Neutrophil (primary cell): ENCODE measurements at regions not wholly inside any gene's neighbourhood (a gene's known extent, or its start where the extent isn't known, plus 50 kb on each side); places are given as distances from the start of the nearest gene placed in this dataset.

Experiments
- H3K27ac ChIP-seq: fragments of 200-600 bp; sonication (generic); 2 replicates; pipeline ENCODE4 v1.5.1; 2016; ENCODE audit warnings: mild to moderate bottlenecking, moderate library complexity
- H3K27me3 ChIP-seq: fragments of 200-600 bp; sonication (generic); 2 replicates; pipeline ENCODE4 v1.6.0; 2016; ENCODE audit warnings: mild to moderate bottlenecking
- H3K36me3 ChIP-seq: fragments of 200-600 bp; sonication (generic); 2 replicates; pipeline ENCODE4 v1.5.1; 2017
- H3K4me1 ChIP-seq, 2 experiments: fragments of 200-600 bp in 1 of 2; sonication (generic) in 1 of 2; 1 replicate in 1 of 2; 2 replicates in 1 of 2; pipeline versions ENCODE4 v1.5.1 to v1.6.1; 2013 to 2016; ENCODE audit warnings: low read depth in 1 of 2, low read length in 1 of 2, mild to moderate bottlenecking in 1 of 2, moderate library complexity in 1 of 2; ENCODE audit not compliant: control insufficient read depth in 1 of 2, insufficient read depth in 1 of 2
- H3K4me3 ChIP-seq, 2 experiments: fragments of 200-600 bp in 1 of 2; sonication (generic) in 1 of 2; 1 replicate in 1 of 2; 2 replicates in 1 of 2; pipeline ENCODE4 v1.5.1; 2013 to 2016; ENCODE audit warnings: low read depth in 1 of 2, low read length in 1 of 2, mild to moderate bottlenecking in 1 of 2, moderate library complexity in 1 of 2
- H3K9me3 ChIP-seq: fragments of 200-600 bp; sonication (generic); 2 replicates; pipeline ENCODE4 v1.5.1; 2016
- TF ChIP-seq, protein P1 (sequence below): fragments of 200-600 bp; sonication (generic); IDR thresholded peaks from 2 replicates; pipeline ENCODE4 v1.5.1; 2016; ENCODE audit warnings: antibody characterized with exemption

- no peak overlapping the region for H3K4me3 ChIP-seq
- no peaks in the 10 kb centered on the region for H3K9me3 ChIP-seq
- no peaks in the 10 kb centered on the region for H3K36me3 ChIP-seq
- H3K4me1 ChIP-seq = peaks cover 0 to 3% of the 10 kb centered on the region in 2 experiments
- TF ChIP-seq, protein P1, sequence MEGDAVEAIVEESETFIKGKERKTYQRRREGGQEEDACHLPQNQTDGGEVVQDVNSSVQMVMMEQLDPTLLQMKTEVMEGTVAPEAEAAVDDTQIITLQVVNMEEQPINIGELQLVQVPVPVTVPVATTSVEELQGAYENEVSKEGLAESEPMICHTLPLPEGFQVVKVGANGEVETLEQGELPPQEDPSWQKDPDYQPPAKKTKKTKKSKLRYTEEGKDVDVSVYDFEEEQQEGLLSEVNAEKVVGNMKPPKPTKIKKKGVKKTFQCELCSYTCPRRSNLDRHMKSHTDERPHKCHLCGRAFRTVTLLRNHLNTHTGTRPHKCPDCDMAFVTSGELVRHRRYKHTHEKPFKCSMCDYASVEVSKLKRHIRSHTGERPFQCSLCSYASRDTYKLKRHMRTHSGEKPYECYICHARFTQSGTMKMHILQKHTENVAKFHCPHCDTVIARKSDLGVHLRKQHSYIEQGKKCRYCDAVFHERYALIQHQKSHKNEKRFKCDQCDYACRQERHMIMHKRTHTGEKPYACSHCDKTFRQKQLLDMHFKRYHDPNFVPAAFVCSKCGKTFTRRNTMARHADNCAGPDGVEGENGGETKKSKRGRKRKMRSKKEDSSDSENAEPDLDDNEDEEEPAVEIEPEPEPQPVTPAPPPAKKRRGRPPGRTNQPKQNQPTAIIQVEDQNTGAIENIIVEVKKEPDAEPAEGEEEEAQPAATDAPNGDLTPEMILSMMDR = no peak
- no peak overlapping the region for H3K27ac ChIP-seq
- no peaks in the 10 kb centered on the region for H3K27me3 ChIP-seq
These were observed 149.4 kb upstream of the KLF3 start for GRCh38 chr4:38514465-38515146.

DNA sequence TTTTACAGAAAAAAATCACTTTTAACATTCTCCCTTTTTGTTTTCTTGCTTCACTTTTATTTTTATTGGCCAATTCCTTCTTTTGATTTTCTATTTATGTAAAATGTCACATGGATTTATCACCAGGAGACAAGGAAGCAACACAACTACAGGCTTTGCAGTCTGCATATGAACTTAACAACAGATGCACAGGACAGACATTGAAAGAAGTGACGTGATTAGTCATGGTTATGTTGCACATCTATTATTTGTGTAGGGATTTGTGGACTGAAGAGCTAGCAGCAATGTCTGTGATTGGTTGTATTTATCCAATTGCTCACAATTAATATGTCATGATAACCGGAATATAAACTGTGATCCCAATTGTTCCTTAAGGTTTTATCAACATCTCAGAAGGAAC, 147.8 kb upstream of the KLF3 start:
- Histone ChIP-seq H3K4me3 (no peak overlapping the region), H3K36me3 (no peaks in the 10 kb centered on the region), H3K27ac (no peak overlapping the region), H3K27me3 (no peaks in the 10 kb centered on the region), H3K4me1 (peaks cover 0 to 9% of the 10 kb centered on the region in 2 experiments), H3K9me3 (no peaks in the 10 kb centered on the region)
- TF ChIP-seq, protein P1 = no peak

DNA sequence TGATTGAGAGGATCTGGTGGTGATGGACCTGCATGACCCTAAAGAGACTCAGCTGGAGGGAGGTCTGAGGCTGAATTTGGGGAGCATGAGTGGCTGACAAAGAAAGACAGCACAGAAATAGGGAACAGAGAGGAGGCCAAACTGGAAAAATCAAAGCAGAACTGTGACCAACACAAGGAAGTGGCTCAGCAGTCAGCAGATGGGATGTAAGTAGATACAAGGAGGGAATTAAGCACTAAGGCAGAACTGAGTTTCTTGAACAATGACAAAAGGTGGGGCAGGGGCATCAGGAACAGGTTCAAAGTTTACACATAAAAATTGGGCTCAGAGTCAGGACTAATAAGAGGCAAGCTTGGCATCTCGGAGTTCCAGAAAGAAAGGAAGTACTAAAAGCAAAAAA, 144.3 kb upstream of the KLF3 start:
- H3K27me3 ChIP-seq = no peaks in the 10 kb centered on the region
- no peaks in the 10 kb centered on the region for H3K36me3 ChIP-seq
- H3K4me1 ChIP-seq = peaks cover 22 to 32% of the 10 kb centered on the region in 2 experiments
- peak overlapping the region; percentile 73 for H3K27ac ChIP-seq
- H3K4me3 ChIP-seq = no peak overlapping the region
- TF ChIP-seq, protein P1 = no peak
- no peaks in the 10 kb centered on the region for H3K9me3 ChIP-seq

- Histone ChIP-seq H3K36me3 (no peaks in the 10 kb centered on the region), H3K9me3 (no peaks in the 10 kb centered on the region), H3K27ac (peak overlapping the region; percentile 95), H3K4me1 (peaks cover 45 to 60% of the 10 kb centered on the region in 2 experiments), H3K4me3 (peak overlapping the region in 1 of 2 experiments; percentile 23), H3K27me3 (no peaks in the 10 kb centered on the region)
- TF ChIP-seq, protein P1 = no peak
These were observed 140.9 kb upstream of the KLF3 start for GRCh38 chr4:38523054-38523453.

GRCh38 chr4:38523524-38524448, 140.2 kb upstream of the KLF3 start:
- TF ChIP-seq, protein P1 = peak; percentile 5
- Histone ChIP-seq H3K27me3 (no peaks in the 10 kb centered on the region), H3K9me3 (no peaks in the 10 kb centered on the region), H3K27ac (peak overlapping the region; percentile 95), H3K4me1 (peaks cover 52 to 68% of the 10 kb centered on the region in 2 experiments), H3K36me3 (no peaks in the 10 kb centered on the region), H3K4me3 (peak overlapping the region; percentile 23 to 26)
